Gastroesophageal sphincter (tissue), 3 donors: ENCODE measurements at regions not wholly inside any gene's neighbourhood (a gene's known extent, or its start where the extent isn't known, plus 50 kb on each side); places are given as distances from the start of the nearest gene placed in this dataset.

Source experiments
- POLR2A ChIP-seq, 2 donors: fragments of 450-650 bp; IDR thresholded peaks; one replicate each; pipeline ENCODE4 v1.6.1; 2017; ENCODE audit warnings: antibody characterized with exemption in 2 of 2, mild to moderate bottlenecking in 2 of 2, moderate library complexity in 1 of 2
- POLR2AphosphoS5 ChIP-seq: sonication (generic); formaldehyde crosslinking; IDR thresholded peaks from one replicate; pipeline ENCODE4 v1.6.1; 2017; ENCODE audit warnings: antibody characterized with exemption
- TF ChIP-seq, protein P1 (sequence below), 4 experiments: fragments of 200-600 bp in 2 of 4; fragments of 450-650 bp in 2 of 4; sonication (generic) in 1 of 4; IDR thresholded peaks; one replicate each; pipeline ENCODE4 v1.5.1; 2017 to 2019; ENCODE audit warnings: antibody characterized with exemption in 4 of 4, mild to moderate bottlenecking in 2 of 4, moderate library complexity in 2 of 4

DNA sequence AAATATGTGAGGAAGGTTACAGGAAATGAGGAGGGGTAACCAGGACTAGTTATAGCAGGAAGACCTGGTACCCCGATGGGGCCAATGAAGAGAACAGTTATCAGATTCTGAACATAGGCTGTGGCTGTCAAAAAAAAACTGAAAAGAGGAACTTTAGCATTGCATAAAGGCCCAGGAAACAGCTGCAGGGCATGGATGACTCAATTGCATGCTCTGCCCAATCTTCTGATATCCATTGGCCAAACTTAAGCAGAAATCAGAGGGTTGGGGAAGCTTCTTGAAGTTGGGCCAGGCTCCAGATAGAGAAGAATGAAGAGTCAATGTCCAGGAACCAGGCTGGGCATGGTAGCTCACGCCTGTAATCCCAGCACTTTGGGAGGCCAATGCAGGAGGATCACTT is 1222.4 kb upstream of the PRKX start:
- TF ChIP-seq POLR2A (IDR thresholded peaks at IDR 0.05) = no peak
- TF ChIP-seq, protein P1, sequence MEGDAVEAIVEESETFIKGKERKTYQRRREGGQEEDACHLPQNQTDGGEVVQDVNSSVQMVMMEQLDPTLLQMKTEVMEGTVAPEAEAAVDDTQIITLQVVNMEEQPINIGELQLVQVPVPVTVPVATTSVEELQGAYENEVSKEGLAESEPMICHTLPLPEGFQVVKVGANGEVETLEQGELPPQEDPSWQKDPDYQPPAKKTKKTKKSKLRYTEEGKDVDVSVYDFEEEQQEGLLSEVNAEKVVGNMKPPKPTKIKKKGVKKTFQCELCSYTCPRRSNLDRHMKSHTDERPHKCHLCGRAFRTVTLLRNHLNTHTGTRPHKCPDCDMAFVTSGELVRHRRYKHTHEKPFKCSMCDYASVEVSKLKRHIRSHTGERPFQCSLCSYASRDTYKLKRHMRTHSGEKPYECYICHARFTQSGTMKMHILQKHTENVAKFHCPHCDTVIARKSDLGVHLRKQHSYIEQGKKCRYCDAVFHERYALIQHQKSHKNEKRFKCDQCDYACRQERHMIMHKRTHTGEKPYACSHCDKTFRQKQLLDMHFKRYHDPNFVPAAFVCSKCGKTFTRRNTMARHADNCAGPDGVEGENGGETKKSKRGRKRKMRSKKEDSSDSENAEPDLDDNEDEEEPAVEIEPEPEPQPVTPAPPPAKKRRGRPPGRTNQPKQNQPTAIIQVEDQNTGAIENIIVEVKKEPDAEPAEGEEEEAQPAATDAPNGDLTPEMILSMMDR (IDR thresholded peaks at IDR 0.05) = no peak
- no peak for TF ChIP-seq POLR2AphosphoS5
